Fibroblast of lung (primary cell): ENCODE measurements at regions not wholly inside any gene's neighbourhood (a gene's known extent, or its start where the extent isn't known, plus 50 kb on each side); places are given as distances from the start of the nearest gene placed in this dataset.

Experiments
- EZH2 ChIP-seq: IDR thresholded peaks from 2 replicates; pipeline ENCODE4 v1.5.1; 2012; ENCODE audit warnings: low read length, control low read depth, mild to moderate bottlenecking; ENCODE audit errors: missing control alignments
- TF ChIP-seq, protein P1 (sequence below), 2 donors: IDR thresholded peaks in 1 of 2; conservative IDR thresholded peaks in 1 of 2; 1 replicate in 1 of 2; 2 replicates in 1 of 2; pipeline ENCODE4 v1.5.1; 2011 to 2012; ENCODE audit warnings: low read length in 2 of 2, control low read depth in 1 of 2, inconsistent platforms in 1 of 2, low read depth in 1 of 2, mild to moderate bottlenecking in 1 of 2

DNA sequence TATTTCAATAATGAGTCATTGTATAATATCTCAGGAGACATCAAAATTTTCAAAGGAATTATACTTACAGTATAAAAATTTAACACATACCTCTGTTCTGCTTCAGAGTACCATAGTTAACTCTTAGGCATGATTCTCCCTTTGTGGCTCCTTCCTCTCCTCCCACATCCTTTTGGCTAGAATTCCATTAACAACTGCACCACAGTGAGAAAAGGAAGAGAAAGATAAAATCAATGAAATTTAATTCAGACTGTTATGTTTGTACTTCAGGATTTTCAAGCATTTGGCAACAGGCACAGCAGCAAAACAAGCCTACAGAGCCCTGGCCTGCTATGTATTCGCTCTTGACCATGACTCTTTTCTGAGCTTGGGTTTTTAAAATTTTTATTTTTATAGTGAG is 57.2 kb upstream of the SGIP1 start:
- TF ChIP-seq, protein P1, sequence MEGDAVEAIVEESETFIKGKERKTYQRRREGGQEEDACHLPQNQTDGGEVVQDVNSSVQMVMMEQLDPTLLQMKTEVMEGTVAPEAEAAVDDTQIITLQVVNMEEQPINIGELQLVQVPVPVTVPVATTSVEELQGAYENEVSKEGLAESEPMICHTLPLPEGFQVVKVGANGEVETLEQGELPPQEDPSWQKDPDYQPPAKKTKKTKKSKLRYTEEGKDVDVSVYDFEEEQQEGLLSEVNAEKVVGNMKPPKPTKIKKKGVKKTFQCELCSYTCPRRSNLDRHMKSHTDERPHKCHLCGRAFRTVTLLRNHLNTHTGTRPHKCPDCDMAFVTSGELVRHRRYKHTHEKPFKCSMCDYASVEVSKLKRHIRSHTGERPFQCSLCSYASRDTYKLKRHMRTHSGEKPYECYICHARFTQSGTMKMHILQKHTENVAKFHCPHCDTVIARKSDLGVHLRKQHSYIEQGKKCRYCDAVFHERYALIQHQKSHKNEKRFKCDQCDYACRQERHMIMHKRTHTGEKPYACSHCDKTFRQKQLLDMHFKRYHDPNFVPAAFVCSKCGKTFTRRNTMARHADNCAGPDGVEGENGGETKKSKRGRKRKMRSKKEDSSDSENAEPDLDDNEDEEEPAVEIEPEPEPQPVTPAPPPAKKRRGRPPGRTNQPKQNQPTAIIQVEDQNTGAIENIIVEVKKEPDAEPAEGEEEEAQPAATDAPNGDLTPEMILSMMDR (conservative IDR thresholded peaks at IDR 0.05 in 1 of 2, IDR thresholded peaks at IDR 0.05 in 1 of 2; ENCODE audit: low read depth in 1 of 2, low read length in 2 of 2), result no peak
- TF ChIP-seq EZH2, result no peak
